ENCODE measurements at regions not wholly inside any gene's neighbourhood (a gene's known extent, or its start where the extent isn't known, plus 50 kb on each side); places are given as distances from the start of the nearest gene placed in this dataset.
"Not testable (repeated sequence)": the region's sequence is repeated elsewhere in the genome, so short reads cannot be mapped to it uniquely, and the experiment has no call there.

DNA sequence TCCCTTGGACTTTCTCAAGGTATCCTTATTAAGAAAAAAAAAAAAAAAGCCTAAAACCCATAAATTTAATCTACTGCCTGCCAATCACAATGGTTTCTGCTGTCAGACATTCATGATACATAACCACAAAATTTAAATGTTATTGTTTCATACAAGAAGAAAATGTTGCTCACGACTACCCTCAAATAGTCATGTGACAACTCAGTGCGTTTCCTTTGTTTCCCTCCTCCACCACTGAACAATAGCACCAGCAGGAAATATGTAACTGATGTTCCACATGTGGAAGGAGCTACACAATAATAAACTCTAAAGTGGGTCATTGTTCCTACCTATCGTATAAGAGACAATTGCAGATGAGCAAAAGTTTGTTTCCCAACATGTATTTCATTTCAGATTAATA is 244.1 kb upstream of the EDNRA start:
- Histone ChIP-seq H3K9me3 (peaks cover 0 to 2% (median 0%) of the 10 kb centered on the region in 4 donors), H3K27ac (no peak overlapping the region), H3K4me3 (no peak overlapping the region), H3K36me3 (no peaks in the 10 kb centered on the region), H3K4me1 (no peaks in the 10 kb centered on the region), H3K27me3 (no peaks in the 10 kb centered on the region)
- DNase-seq (ENCODE audit: low spot score in 2 of 2): no peak
- TF ChIP-seq EP300 (IDR thresholded peaks at IDR 0.05): no peak
- TF ChIP-seq CTCF (IDR thresholded peaks at IDR 0.05): no peak
- no peak for TF ChIP-seq POLR2A (IDR thresholded peaks at IDR 0.05)
- 58 to 63% methylated on average over 3 of the region's 3 CpGs for WGBS, 2 donors

- TF ChIP-seq POLR2A (IDR thresholded peaks at IDR 0.05): no peak
- no peak for TF ChIP-seq CTCF (IDR thresholded peaks at IDR 0.05)
- no peak for TF ChIP-seq EP300 (IDR thresholded peaks at IDR 0.05)
- Histone ChIP-seq H3K4me1 (no peaks in the 10 kb centered on the region), H3K27me3 (no peaks in the 10 kb centered on the region), H3K9me3 (no peaks in the 10 kb centered on the region), H3K4me3 (no peak overlapping the region), H3K27ac (no peak overlapping the region), H3K36me3 (no peaks in the 10 kb centered on the region)
- DNase-seq (ENCODE audit: low spot score in 2 of 2): no peak
- WGBS, 2 donors: 0% methylated on average over 1 of the region's 1 CpG
Observed at GRCh38 chr4:147244786-147245185, 236.1 kb upstream of the EDNRA start.

DNA sequence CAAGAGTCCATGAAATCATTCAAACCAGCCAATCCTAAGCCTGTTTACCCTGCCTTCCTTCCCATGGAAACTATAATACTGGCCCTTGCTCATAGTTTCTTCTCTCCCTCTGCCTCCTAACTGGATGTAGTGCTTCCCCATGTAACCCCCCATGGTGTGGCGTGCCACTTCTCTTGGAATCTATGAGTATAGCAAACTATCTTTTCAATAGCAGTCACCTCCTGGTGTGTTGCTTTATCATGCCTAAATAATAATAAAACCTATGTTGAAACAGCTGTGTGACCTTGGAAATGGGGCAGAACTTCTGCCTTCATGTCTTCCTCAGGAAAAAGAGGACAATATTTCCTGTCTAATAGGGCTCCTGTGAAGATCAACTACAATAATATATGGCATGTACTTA is 234.8 kb upstream of the EDNRA start:
- Histone ChIP-seq H3K36me3 (no peaks in the 10 kb centered on the region), H3K4me1 (no peaks in the 10 kb centered on the region), H3K27ac (no peak overlapping the region), H3K9me3 (peaks cover 0 to 6% (median 0%) of the 10 kb centered on the region in 4 donors), H3K4me3 (no peak overlapping the region), H3K27me3 (no peaks in the 10 kb centered on the region)
- DNase-seq (ENCODE audit: low spot score in 2 of 2): no peak
- WGBS, 2 donors: 88 to 94% methylated on average over 1 of the region's 1 CpG
- no peak for TF ChIP-seq CTCF (IDR thresholded peaks at IDR 0.05)
- TF ChIP-seq EP300 (IDR thresholded peaks at IDR 0.05): no peak
- no peak for TF ChIP-seq POLR2A (IDR thresholded peaks at IDR 0.05)

GRCh38 chr4:147246528-147246927 is 234.4 kb upstream of the EDNRA start:
- H3K27ac ChIP-seq, H3K4me1 ChIP-seq: not testable (repeated sequence)
- WGBS, 2 donors: 90 to 98% methylated on average over 2 of the region's 2 CpGs

GRCh38 chr4:147247579-147247978 is 233.3 kb upstream of the EDNRA start:
- no peaks in the 10 kb centered on the region for H3K27me3 ChIP-seq
- 65 to 70% methylated on average over 2 of the region's 2 CpGs for WGBS, 2 donors
- DNase-seq (ENCODE audit: low spot score in 2 of 2): no peak
- H3K36me3 ChIP-seq: no peaks in the 10 kb centered on the region
- H3K4me1 ChIP-seq: no peaks in the 10 kb centered on the region
- H3K9me3 ChIP-seq: peaks cover 0 to 15% (median 0%) of the 10 kb centered on the region in 4 donors
- no peak overlapping the region for H3K4me3 ChIP-seq
- TF ChIP-seq EP300 (IDR thresholded peaks at IDR 0.05): no peak
- TF ChIP-seq CTCF (IDR thresholded peaks at IDR 0.05): no peak
- TF ChIP-seq POLR2A (IDR thresholded peaks at IDR 0.05): no peak
- no peak overlapping the region for H3K27ac ChIP-seq

More at GRCh38 chr4:147246528-147246927, 234.4 kb upstream of the EDNRA start:
- H3K27me3 ChIP-seq; H3K36me3 ChIP-seq; DNase-seq (ENCODE audit: low spot score in 2 of 2); H3K4me3 ChIP-seq: not testable (repeated sequence)
- H3K9me3 ChIP-seq: peaks cover 0 to 10% (median 0%) of the 10 kb centered on the region in 4 donors

- peaks cover 0 to 15% (median 0%) of the 10 kb centered on the region in 4 donors for H3K9me3 ChIP-seq
- no peak overlapping the region for H3K27ac ChIP-seq
- no peaks in the 10 kb centered on the region for H3K27me3 ChIP-seq
- TF ChIP-seq CTCF (IDR thresholded peaks at IDR 0.05) (no peak), EP300 (IDR thresholded peaks at IDR 0.05) (no peak), POLR2A (IDR thresholded peaks at IDR 0.05) (no peak)
- H3K4me1 ChIP-seq: no peaks in the 10 kb centered on the region
- no peak for DNase-seq (ENCODE audit: low spot score in 2 of 2)
- no peak overlapping the region for H3K4me3 ChIP-seq
- no peaks in the 10 kb centered on the region for H3K36me3 ChIP-seq
Observed at GRCh38 chr4:147250062-147250461, 230.8 kb upstream of the EDNRA start.

DNA sequence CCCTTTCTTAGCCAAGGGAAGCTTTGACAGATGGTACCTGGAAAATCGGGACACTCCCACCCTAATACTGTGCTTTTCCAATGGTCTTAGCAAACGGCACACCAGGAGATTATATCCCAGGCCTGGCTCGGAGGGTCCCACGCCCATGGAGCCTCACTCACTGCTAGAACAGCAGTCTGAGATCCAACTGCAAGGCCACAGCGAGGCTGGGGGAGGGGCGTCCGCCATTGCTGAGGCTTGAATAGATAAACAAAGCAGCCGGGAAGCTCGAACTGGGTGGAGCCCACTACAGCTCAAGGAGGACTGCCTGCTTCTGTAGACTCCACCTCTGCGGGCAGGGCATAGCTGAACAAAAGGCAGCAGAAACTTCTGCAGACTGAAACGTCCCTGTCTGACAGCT is 225.6 kb upstream of the EDNRA start:
- not testable (repeated sequence) for H3K4me3 ChIP-seq; H3K27me3 ChIP-seq; H3K4me1 ChIP-seq; DNase-seq (ENCODE audit: low spot score in 2 of 2); H3K36me3 ChIP-seq; H3K27ac ChIP-seq
- H3K9me3 ChIP-seq: peaks cover 0 to 12% (median 0%) of the 10 kb centered on the region in 4 donors
- WGBS, 2 donors: 87 to 91% methylated on average over 10 to 11 of the region's 11 CpGs

DNA sequence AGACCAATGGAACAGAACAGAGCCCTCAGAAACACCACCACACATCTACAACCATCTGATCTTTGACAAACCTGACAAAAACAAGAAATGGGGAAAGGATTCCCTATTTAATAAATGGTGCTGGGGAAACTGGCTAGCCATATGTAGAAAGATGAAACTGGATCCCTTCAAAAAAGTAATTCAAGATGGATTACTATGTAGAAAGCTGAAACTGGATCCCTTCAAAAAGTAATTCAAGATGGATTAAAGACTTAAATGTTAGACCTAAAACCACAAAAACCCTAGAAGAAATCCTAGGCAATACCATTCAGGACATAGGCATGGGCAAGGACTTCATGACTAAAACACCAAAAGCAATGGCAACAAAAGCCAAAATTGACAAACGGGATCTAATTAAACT is 221.6 kb upstream of the EDNRA start:
- not testable (repeated sequence) for H3K4me3 ChIP-seq; H3K9me3 ChIP-seq; H3K27ac ChIP-seq; H3K4me1 ChIP-seq; H3K36me3 ChIP-seq; DNase-seq (ENCODE audit: low spot score in 2 of 2); H3K27me3 ChIP-seq
- 86 to 88% methylated on average over 1 of the region's 1 CpG for WGBS, 2 donors

Data from tibial nerve (tissue), 4 donors.